ENCODE measurements at regions not wholly inside any gene's neighbourhood (a gene's known extent, or its start where the extent isn't known, plus 50 kb on each side); places are given as distances from the start of the nearest gene placed in this dataset.

GRCh38 chr1:4133297-4133938, 233.3 kb upstream of the C1orf174 start:
- TF ChIP-seq CTCF (IDR thresholded peaks at IDR 0.05) (no peak), POLR2A (IDR thresholded peaks at IDR 0.05) (no peak)

Data from tibial nerve (tissue), 3 donors.